ENCODE measurements at regions not wholly inside any gene's neighbourhood (a gene's known extent, or its start where the extent isn't known, plus 50 kb on each side); places are given as distances from the start of the nearest gene placed in this dataset.
"Not testable (repeated sequence)": the region's sequence is repeated elsewhere in the genome, so short reads cannot be mapped to it uniquely, and the experiment has no call there.

- H3K27me3 ChIP-seq; H3K27ac ChIP-seq; intact Hi-C loops (cut with DNase I); H3K4me1 ChIP-seq; DNase-seq (ENCODE audit: low spot score in 2 of 2); H3K36me3 ChIP-seq; H3K4me3 ChIP-seq; H3K9me3 ChIP-seq: not testable (repeated sequence)
These were observed 301.3 kb downstream of the RPIA start for GRCh38 chr2:88992819-88993218.

- H3K4me3 ChIP-seq; DNase-seq (ENCODE audit: low spot score in 2 of 2); H3K27me3 ChIP-seq; intact Hi-C loops (cut with DNase I); H3K27ac ChIP-seq; H3K4me1 ChIP-seq; H3K9me3 ChIP-seq; H3K36me3 ChIP-seq: not testable (repeated sequence)
These were observed 303.4 kb downstream of the RPIA start for GRCh38 chr2:88994856-88995255.

- H3K4me3 ChIP-seq; intact Hi-C loops (cut with DNase I); H3K9me3 ChIP-seq; H3K4me1 ChIP-seq; H3K27me3 ChIP-seq; H3K36me3 ChIP-seq; H3K27ac ChIP-seq; DNase-seq (ENCODE audit: low spot score in 2 of 2): not testable (repeated sequence)
These were observed 305.1 kb downstream of the RPIA start for GRCh38 chr2:88996588-88996987.

- Histone ChIP-seq H3K36me3 (no peaks in the 10 kb centered on the region), H3K4me3 (no peak overlapping the region), H3K9me3 (no peaks in the 10 kb centered on the region), H3K27me3 (no peaks in the 10 kb centered on the region), H3K27ac (no peak overlapping the region), H3K4me1 (no peaks in the 10 kb centered on the region)
- intact Hi-C loops (cut with DNase I), result no loop called here
- no peak for DNase-seq (ENCODE audit: low spot score in 2 of 2)
- TF ChIP-seq, protein P1, sequence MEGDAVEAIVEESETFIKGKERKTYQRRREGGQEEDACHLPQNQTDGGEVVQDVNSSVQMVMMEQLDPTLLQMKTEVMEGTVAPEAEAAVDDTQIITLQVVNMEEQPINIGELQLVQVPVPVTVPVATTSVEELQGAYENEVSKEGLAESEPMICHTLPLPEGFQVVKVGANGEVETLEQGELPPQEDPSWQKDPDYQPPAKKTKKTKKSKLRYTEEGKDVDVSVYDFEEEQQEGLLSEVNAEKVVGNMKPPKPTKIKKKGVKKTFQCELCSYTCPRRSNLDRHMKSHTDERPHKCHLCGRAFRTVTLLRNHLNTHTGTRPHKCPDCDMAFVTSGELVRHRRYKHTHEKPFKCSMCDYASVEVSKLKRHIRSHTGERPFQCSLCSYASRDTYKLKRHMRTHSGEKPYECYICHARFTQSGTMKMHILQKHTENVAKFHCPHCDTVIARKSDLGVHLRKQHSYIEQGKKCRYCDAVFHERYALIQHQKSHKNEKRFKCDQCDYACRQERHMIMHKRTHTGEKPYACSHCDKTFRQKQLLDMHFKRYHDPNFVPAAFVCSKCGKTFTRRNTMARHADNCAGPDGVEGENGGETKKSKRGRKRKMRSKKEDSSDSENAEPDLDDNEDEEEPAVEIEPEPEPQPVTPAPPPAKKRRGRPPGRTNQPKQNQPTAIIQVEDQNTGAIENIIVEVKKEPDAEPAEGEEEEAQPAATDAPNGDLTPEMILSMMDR (IDR thresholded peaks at IDR 0.05), result no peak
These were observed 307.9 kb downstream of the RPIA start for GRCh38 chr2:88999365-88999764.

DNA sequence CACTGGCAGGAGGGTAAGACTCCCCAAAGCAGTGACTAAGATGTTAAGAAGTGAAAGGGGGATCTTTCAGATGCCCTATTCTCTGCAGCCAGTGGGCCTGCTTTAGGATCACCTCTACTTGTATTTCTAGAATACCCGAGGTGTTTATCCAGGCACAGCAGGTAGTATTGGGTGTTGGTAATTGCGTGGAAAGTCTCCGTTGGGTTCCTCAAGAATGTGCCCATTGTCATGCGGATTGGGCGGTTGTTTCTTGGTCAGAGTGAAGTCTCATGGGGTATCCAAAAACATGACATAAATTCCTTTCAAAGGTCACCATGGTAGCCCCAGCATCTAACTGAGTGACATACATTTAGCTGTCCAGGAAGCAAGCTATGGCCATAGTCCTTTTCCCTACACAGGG is 308.8 kb downstream of the RPIA start:
- H3K4me3 ChIP-seq, result no peak overlapping the region
- H3K27me3 ChIP-seq, result no peaks in the 10 kb centered on the region
- no peak overlapping the region for H3K27ac ChIP-seq
- H3K9me3 ChIP-seq, result no peaks in the 10 kb centered on the region
- intact Hi-C loops (cut with DNase I), result no loop called here
- no peaks in the 10 kb centered on the region for H3K4me1 ChIP-seq
- TF ChIP-seq, protein P1 (IDR thresholded peaks at IDR 0.05), result no peak
- no peak for DNase-seq (ENCODE audit: low spot score in 2 of 2)
- H3K36me3 ChIP-seq, result no peaks in the 10 kb centered on the region

GRCh38 chr2:89004238-89004637 is 312.8 kb downstream of the RPIA start:
- DNase-seq (ENCODE audit: low spot score in 2 of 2); H3K9me3 ChIP-seq; H3K4me3 ChIP-seq; H3K36me3 ChIP-seq; H3K27me3 ChIP-seq; intact Hi-C loops (cut with DNase I); H3K4me1 ChIP-seq; H3K27ac ChIP-seq: not testable (repeated sequence)

DNA sequence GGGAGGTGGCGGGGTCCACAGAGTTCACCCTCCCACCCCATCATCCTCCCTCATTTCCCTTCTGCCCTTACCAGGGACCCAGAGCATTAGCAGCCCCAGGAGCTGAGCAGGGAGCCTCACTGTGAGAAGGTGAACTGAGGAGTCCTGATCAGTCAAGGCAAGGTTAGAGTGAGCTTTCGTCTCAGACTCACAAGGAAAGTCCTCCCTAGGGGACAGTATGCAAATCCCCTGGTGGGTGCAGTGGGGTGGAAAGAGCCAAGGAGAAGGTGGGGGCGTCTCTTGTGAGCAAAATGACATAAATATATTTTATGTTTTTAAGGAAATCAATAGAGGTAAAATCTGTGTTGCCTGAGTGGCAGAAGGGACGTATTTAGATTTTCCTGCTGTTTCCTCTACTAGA is 329.1 kb downstream of the RPIA start:
- H3K4me1 ChIP-seq; DNase-seq (ENCODE audit: low spot score in 2 of 2); H3K27ac ChIP-seq; H3K4me3 ChIP-seq; H3K36me3 ChIP-seq; intact Hi-C loops (cut with DNase I); H3K27me3 ChIP-seq; H3K9me3 ChIP-seq: not testable (repeated sequence)

DNA sequence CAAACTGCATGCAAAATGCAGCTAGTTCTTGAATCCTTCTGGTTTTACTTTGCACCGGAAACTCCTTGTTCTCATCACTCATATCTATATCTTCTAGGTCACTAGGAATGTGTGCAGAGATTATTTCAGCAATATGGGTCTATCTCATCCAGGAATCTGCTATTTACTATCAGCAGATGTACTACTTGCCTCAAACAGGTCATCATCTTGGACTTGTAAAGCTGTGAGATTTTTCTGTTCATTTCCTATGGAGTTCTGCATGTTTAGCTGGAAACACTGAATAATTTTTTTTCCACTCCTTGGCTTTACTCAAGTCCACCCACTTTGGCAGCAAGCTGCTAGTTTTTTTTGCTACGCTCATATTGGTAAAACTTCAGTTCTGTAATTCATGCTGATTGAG is 334.8 kb downstream of the RPIA start:
- H3K27me3 ChIP-seq; H3K27ac ChIP-seq; H3K9me3 ChIP-seq; H3K36me3 ChIP-seq; H3K4me1 ChIP-seq; DNase-seq (ENCODE audit: low spot score in 2 of 2); intact Hi-C loops (cut with DNase I); H3K4me3 ChIP-seq: not testable (repeated sequence)

DNA sequence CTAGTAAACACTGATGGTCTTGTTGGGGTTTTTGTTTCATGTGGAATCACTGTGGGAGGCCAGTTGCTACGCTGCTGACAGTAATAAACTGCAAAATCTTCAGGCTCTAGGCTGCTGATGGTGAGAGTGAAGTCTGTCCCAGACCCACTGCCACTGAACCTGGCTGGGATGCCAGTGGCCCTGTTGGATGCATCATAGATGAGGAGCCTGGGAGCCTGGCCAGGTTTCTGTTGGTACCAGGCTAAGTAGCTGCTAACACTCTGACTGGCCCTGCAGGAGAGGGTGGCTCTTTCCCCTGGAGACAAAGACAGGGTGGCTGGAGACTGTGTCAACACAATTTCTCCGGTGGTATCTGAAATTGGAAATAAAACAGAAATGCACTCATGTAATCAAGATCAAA is 335.6 kb downstream of the RPIA start:
- DNase-seq (ENCODE audit: low spot score in 2 of 2), result not testable (repeated sequence)

DNA sequence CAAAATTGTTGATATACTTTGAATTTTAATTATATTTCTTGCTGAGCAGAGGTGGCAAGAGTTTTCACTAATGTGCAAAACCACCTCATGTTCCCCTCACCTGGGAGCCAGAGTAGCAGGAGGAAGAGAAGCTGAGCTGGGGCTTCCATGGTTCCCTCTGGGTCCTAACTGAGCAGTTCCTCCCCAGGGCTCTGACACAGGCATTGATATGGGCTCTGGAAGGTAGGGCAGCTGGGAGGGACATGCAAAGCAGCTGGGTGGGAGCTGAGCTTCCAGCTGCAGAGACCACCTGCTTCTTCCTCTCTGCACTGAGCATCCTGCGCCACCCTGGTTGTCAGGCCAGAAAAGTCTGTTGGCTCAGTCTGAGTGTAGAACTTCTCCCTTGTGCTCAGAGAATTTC is 336.1 kb downstream of the RPIA start:
- H3K36me3 ChIP-seq; H3K4me1 ChIP-seq; H3K27ac ChIP-seq; H3K27me3 ChIP-seq; intact Hi-C loops (cut with DNase I); H3K4me3 ChIP-seq; DNase-seq (ENCODE audit: low spot score in 2 of 2); H3K9me3 ChIP-seq: not testable (repeated sequence)

More for the DNA sequence above, 335.6 kb downstream of the RPIA start:
- H3K9me3 ChIP-seq; intact Hi-C loops (cut with DNase I); H3K27ac ChIP-seq; H3K36me3 ChIP-seq; H3K4me3 ChIP-seq; H3K4me1 ChIP-seq; H3K27me3 ChIP-seq: not testable (repeated sequence)

DNA sequence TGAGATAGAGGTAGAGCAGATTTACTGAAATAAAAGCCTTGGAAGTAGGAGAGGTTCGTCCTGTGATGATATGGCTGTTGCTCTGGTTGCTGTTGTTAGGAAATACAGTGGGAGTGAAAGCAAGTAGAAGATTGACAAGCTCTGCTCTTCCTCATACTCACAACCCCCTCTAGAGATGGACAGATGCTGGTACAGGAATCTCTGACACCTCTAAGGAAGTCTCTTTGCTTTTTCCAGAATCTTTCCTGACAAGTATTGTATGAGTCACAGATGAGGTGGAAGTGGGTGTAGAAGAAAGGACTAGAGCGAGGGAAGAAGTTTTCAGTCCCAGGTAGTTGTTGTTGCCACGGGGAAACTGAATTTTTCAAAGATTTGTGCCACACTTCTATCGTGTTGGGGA is 337.8 kb downstream of the RPIA start:
- intact Hi-C loops (cut with DNase I); H3K4me1 ChIP-seq; H3K36me3 ChIP-seq; H3K27ac ChIP-seq; H3K27me3 ChIP-seq; H3K4me3 ChIP-seq; DNase-seq (ENCODE audit: low spot score in 2 of 2); H3K9me3 ChIP-seq: not testable (repeated sequence)

All from ascending aorta (tissue), 2 donors.